ENCODE measurements at regions not wholly inside any gene's neighbourhood (a gene's known extent, or its start where the extent isn't known, plus 50 kb on each side); places are given as distances from the start of the nearest gene placed in this dataset.
"Not testable (repeated sequence)": the region's sequence is repeated elsewhere in the genome, so short reads cannot be mapped to it uniquely, and the experiment has no call there.

DNA sequence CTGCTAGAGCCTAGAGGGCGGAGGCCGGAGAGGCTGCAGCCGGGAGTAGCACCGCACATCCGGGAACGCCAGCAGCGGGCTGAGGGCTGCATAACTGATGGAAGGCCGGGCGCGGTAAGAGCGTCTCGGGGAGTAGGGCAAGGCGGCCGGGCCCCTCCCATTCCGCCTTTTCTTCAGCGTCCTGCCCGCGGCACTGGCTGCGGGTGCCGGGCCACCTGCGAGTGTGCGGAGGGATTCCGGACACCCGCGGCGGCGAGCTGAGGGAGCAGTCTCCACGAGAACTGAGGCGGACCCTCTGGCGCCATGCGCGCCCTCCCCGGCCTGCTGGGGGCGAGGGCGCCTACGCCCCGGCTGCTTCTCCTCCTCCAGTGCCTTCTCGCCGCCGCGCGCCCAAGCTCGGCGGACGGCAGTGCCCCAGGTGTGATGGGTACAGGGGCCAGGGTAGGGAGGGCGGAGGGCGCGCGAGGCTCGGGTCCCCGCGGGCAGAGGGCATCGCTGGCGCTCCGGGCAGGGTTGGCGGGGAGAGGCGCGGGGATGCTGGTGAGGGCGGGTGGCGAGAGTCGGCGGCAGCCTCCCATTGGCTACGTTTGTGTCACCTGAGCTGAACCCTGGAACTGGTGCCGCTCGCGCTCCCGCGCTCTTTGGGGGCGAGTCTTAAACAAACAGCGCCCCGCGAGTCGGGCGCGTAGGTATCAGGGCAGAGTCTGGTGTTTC is 334.4 kb downstream of the SRGAP2C start:
- no peak for FAIRE-seq

DNA sequence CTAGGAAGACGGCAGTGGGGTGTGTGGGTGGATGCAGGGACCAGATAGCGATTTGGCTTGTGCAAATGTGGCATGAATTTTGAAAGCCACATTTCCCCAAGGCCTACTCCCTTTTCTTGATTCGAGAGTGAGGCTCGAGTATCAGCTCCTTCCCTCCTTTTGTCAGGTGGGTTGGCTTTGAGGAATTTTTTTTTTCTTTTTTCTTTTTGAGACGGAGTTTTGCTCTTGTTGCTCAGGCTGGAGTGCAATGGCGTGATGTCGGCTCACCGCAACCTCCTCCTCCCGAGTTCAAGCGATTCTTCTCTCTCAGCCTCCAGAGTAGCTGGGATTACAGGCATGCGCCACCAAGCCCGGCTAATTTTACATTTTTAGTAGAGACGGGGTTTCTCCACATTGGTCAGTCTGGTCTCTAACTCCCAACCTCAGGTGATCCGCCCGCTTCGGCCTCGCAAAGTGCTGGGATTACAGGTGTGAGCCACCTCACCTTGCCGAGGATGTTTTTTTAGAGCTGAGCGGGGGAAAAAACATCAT is 335.0 kb downstream of the SRGAP2C start:
- FAIRE-seq: not testable (repeated sequence)

DNA sequence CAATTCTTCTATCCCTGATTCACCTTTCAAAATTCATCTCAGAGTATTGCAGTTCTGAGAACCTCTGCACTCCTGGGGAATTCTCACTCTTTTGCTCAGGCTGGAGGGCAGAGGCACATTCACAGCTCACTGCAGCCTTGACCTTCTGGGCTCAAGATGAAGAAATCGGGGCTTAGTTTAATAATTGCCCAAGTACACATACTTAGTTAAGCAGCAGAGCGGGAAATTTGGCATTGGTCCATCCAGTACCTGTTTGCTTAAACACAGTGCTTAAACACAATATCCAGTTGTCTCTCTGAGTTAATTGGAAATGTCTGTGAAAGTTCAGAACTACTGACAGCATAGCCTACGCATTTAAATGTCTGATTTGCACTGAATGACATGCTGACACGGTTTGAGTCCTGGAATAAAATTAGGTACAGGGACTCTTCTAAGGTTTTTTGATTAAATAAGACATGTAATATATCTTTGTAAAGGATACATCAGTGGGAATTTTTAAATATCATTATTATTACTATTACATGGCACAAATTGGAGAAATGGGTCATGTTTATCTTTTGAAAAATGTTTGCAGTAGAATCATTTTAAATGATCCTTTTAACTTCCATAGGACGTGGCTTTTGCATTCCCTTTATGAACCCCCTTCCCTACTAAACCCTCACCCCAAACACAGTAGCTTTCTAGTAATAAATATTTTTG is 337.4 kb downstream of the SRGAP2C start:
- FAIRE-seq: no peak

DNA sequence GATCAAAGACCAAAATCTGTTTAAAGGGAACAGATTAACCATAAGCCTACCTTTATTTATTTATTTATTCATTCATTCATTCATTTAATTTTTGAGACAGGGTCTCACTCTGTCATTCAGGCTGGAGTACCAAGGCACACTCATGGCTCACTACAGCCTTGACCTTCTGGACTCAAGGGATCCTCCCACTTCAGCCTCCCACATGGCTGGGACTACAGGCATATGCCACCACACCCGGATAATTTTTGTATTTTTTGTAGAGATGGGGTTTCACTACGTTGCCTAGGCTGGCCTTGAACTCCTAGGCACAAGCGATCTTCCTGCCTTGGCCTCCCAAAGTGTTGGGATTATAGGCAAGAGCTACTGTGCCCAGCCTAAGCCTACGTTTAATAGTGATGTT is 338.3 kb downstream of the SRGAP2C start:
- FAIRE-seq: not testable (repeated sequence)

DNA sequence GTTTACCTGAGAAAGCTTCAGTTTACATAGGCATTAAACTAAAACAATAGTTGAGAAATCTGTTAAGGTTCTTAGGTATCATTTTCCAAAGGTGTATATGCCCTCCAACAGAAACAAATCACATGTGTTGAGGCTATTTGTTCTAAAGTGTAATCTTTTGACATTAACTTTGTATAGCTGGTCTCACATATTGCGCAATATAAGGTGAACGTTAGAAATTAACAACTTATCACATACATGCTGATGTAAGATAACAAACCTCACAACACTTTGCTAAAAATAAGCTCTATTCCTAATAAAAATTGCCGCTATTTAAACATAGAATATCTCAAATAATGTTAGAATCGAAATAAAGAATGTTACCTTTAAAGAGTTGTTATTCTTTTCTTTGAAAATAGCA is 340.6 kb downstream of the SRGAP2C start:
- no peak for FAIRE-seq

DNA sequence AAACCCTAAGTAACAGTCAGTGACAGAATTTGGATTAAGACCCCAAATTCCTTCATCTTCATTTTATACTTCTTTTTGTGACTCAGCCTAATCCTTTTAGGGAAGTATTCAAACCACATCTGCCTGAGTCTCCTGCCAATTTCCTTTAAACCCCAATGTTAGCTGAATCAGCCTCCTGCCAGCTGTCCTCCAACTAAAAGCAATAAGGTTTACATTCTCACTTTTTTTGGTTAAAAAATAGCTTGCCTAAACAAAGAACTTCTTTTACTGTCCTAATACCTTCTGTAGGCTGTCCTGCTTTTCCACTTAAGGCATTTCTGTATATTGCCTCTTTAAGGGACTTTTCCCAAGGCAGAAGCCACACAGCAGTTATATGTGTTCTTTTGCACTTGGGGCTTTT is 344.2 kb downstream of the SRGAP2C start:
- FAIRE-seq: not testable (repeated sequence)

DNA sequence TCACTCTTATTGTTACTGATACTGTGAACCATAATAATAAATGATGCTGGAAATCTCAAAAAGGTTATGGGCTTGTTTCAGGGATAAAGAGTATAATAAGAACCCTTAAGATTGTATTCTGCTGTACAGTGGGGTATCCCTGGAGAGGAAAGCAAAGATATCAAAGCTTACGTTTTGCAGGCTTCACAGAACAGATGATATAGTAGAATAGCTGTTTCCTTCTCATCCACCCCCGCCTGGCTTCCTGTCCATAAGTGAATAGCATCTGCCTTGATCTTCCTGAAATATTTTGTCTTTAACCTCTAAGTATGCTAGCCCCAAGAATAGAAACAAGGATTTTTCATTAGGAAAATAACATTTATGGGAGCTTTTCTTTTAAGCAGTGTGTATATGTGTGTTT is 345.3 kb downstream of the SRGAP2C start:
- FAIRE-seq: not testable (repeated sequence)

DNA sequence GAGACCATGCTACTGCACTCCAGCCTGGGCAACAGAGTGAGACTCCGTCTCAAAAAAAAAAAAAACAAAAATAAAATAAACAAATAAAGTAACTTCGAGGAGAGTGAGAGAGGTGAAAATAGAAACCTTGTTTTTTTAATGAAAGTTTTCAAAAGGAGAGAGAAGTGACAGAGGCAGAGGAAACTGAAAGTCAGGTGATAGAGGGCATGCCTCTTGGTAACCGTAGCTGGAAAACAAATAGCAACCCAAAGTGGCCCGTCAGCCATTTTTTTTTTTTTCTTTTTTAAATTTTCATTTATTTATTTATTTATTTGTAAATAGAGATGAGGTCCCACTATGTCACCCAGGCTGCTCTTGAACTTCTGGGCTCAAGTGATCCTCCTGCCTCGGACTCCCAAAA is 347.0 kb downstream of the SRGAP2C start:
- FAIRE-seq: not testable (repeated sequence)

DNA sequence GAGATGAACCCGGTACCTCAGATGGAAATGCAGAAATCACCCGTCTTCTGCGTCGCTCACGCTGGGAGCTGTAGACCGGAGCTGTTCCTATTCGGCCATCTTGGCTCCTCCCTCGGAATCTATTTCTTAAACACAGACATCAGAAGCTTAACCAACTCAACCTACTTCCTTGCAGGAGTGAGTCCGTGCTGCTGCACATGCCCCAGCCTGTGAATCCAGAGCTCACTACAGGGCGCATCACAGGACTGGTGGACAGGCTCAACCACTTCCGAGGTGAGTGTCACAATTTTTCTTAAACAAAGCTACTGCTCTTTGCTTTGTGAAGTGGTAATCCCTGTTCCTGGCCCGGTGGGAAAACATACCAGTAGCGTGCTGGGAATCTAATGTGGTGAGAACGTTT is 353.4 kb downstream of the SRGAP2C start:
- FAIRE-seq: not testable (repeated sequence)

DNA sequence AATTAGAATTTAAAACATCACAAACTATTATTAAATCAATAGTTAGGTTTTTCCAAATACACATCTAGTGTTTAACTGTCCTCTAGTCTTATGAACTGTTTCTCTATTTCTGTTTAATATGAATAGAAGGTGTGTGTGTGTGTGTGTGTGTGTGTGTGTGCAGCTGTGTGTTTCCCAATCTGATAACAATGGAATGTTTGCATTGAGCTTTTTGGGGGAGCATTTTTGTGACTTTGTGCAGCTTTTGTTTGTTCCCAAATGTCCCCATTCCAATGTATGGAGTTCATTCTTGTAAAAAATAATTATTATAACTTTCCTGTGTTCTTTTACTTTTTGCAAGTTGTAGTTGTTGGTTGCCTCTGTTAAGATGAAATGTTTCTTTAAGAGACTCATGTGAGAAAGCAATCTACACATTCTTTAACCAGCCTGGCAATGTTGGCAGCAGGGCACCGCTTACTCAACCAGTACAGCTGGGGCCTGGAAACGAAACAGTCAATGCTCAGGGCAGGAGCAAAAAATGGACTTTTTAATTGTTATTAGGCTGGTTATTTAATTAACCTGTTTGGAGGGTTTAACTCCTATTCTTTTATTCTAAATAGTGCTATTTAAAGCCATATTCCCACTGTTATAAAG is 354.3 kb downstream of the SRGAP2C start:
- FAIRE-seq: no peak

DNA sequence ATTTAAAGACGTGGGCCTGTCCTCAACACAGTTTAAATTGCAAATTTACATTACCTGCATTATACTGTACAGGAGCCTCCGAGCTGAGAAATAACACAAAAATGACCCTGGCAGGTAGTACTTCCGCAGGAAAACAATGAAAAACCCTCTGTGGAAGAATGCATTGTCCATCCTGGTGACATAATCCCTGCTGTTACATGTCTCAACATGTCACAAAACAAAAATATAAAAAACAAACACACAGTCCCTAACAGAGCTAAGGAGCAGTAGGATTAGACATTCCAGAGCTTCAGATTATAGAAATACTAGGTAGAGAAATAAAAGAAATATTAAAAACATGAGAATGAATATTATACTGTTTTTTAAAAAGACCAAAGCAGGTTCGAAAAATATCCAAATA is 359.2 kb downstream of the SRGAP2C start:
- not testable (repeated sequence) for FAIRE-seq

DNA sequence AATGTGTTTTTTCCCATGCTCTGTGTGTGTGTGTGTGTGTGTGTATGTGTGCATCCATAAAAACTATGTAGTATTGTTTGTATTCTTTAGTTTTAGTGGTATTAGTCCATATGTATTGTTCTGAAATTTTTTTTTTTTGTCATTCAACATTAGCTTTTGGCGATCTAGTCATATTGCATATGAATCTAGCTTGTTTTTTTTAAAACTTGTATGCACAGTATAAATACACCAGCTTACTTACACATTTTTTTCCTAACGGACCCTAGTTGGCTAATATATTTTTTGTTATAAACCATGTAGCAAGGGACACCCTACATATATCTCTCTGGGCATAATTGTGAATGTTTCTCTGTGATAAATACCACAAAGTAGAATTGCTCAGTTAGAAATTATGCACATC is 359.7 kb downstream of the SRGAP2C start:
- no peak for FAIRE-seq

DNA sequence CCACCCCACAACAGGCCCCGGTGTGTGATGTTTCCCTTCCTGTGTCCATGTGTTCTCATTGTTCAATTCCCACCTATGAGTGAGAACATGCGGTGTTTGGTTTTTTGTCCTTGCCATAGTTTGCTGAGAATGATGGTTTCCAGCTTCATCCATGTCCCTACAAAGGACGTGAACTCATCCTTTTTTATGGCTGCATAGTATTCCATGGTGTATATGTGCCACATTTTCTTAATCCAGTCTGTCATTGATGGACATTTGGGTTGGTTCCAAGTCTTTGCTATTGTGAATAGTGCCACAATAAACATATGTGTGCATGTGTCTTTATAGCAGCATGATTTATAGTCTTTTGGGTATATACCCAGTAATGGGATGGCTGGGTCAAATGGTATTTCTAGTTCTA is 361.1 kb downstream of the SRGAP2C start:
- not testable (repeated sequence) for FAIRE-seq

DNA sequence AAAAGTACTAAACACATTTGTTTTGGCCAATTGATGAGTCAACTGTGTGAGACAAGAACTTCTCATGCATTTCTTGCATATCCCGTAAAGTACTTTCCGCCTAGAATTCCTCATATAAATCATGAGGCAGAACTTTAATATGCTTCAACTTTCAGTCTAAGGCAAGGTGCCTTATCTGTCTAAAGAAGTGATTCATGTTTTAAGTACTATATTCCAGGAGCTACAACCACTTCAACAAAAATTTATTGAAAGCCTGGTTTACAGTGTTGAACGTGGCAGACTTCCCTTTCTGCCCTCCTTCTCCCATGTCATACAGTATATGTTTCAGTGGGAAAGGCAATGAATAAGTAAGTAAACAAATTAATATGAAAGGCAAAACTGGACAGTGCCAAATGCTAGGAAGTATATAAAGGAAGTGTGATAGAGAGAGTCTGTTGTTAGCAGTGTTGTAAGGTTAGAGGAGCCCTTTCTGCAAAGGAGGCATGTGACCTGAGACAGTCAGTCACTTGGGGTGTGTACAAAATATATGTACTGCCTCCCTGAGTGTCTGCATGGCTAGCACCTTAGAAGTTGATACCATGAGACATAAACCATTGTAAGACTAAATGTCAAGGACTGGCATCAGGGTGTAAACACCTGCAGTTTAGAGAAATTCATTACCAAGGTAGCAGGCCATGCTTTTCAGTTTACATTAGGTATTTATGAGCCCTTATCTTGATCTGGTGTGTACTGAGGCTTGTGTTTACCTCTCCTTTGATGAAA is 362.2 kb downstream of the SRGAP2C start:
- no peak for FAIRE-seq

DNA sequence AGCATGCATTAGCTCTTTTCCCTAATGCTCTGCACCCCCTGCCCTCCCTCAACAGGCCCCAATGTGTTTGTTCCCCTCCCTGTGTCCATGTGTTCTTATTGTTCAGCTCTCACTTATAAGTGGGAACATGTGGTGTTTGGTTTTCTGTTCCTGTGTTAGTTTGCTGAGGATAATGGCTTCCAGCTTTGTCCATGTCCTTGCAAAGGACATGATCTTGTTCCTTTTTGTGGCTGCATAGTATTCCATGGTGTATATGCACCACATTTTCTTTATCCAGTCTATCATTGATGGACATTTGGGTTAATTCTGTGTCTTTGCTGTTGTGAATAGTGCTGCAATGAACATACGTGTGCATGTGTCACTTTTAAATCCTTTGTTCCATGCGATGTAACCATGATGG is 363.0 kb downstream of the SRGAP2C start:
- not testable (repeated sequence) for FAIRE-seq

DNA sequence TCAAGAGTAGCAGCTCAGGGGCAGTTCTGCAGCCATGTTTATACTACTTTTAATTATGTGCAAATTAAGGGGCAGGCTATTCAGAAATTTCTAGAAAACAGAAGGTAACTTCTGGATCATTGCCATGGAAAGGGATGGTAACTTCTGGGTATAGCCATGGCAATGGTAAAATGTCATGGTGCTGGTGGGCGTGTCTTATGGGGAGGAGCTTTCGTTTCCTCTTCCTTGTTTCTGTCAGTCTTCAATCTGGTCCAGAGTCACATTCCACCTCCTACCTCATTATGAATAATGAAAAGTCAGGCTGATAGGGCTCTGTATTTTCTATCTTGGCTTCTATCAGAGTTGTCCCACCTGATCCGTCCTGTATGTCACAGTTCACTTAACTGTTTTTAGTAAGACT is 366.0 kb downstream of the SRGAP2C start:
- not testable (repeated sequence) for FAIRE-seq

DNA sequence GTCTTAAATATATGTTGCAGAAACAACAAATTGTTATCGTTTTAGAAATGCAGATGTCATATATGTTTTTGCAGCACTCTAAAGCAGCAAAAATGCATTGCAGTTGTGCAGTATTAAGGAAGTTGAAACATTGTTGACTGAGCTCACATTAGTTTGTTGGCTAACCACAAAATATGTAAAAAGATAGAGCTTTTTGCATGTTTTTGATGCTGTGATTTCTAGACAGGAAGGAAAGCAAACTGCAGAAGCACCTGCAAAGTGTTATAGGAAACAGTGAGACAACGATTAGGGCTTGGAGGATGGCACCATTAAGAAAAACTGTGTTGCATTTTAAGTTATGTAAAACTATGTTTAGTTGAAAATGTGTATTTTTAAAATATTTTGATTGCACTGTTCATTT is 366.7 kb downstream of the SRGAP2C start:
- FAIRE-seq: not testable (repeated sequence)

DNA sequence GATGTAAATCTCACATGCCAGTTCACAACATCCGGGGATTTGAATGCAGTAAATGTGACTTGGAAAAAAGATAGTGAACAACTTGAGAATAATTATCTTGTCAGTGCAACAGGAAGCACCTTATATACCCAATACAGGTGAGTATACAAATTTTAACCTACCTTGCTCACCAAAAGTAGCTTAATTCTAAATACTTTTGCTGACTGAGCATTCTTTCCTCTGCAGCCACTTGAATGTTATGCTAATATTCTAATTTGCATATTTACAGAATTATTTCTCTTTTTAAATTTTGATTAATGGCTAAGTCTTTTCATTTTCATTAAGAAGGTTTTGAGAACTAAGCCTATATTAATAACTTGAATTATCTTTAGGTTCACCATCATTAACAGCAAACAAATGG is 371.8 kb downstream of the SRGAP2C start:
- not testable (repeated sequence) for FAIRE-seq

DNA sequence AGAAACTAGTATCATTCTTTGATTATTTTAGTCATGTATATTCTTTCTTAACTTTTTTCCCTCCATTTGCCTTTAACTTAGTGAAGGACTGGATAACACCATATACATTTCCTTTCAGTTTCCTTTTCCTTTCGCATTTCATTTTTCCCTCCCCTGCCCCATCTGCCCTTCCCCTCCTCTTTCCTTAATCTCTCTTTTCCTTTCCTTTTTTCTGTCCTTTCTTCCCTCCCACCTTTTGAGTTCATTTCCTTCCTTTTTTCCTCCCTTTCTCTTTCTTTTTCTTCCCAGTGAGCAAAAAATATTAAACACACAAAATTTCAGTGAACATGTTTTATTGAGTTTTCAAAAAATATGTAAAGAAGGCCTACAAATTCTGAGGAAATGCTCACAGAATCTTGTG is 373.3 kb downstream of the SRGAP2C start:
- not testable (repeated sequence) for FAIRE-seq

DNA sequence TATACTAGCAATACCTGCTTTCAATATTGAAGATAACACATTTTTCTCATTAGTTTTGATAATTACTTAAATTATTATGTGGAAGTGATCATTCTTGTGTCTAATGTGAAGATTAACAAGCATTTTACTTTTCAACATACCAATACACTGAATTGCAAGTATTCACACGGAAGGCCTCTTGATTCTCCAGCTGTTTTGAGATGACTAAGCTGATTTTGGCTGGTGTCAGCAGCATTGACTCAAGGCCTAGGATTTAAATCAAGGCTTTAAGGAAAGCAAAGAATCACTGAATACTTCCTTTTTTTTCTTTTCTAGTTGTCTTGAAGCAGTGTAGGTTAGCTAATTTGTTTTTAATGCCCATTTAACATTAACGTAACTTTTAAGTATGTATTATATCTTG is 373.7 kb downstream of the SRGAP2C start:
- no peak for FAIRE-seq

DNA sequence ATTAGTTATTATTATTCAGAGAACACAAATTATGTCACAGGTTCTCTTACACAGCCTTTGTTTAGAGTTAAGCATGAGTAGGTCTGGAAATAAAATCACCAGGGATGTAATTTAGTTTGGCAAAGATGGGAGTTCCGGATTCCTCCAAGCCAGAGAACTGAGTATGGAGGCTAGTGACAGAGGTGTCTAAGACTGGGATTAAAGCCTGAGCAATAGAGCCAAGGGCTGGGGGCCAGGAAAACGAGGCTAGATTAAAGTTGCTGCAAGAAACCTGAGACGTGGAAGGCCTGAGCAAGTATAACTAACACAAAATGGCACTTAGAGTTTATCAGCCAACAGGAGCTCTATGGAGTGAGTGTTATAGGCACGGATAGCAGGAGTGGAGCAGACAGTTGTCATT is 381.6 kb downstream of the SRGAP2C start:
- FAIRE-seq: no peak

DNA sequence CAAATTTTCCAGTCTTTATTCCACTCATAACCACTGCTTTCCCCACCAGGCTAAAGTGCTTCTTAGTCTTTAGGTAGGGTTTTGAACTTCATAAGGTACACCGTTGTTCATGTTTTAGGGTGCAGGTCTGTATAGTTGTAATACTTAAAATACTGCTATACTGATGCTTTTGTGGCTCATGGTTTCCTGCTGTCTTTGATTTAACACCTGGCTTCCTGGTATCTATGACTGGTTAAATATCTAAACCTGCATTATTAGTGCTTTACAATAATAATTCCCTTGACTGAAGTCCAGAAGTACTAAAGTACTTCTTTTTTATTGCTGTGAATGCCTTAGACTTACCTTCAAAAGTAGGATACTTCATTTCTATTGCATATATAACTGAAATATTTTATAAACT is 384.7 kb downstream of the SRGAP2C start:
- FAIRE-seq: no peak
